LNCaP clone FGC (cell line): ENCODE measurements at regions not wholly inside any gene's neighbourhood (a gene's known extent, or its start where the extent isn't known, plus 50 kb on each side); places are given as distances from the start of the nearest gene placed in this dataset.

Experiments
- DNase-seq: peaks from one replicate; pipeline ENCODE4 v3.0.0-alpha.2; 2011; ENCODE audit warnings: low read depth
- H3K4me3 ChIP-seq: 2 replicates; pipeline ENCODE4 v1.5.1; 2011; ENCODE audit warnings: mild to moderate bottlenecking, low read depth, low read length, control low read depth
- CTCF ChIP-seq: IDR thresholded peaks from 2 replicates; pipeline ENCODE4 v1.5.1; 2012; ENCODE audit warnings: mild to moderate bottlenecking; ENCODE audit not compliant: control insufficient read depth, insufficient read depth; ENCODE audit errors: extremely low read depth

GRCh38 chr1:194209920-194210319 lies 1023.5 kb upstream of the B3GALT2 start:
- TF ChIP-seq CTCF, result no peak
- no peak overlapping the region for H3K4me3 ChIP-seq
- no peak for DNase-seq

GRCh38 chr1:194208674-194209073 lies 1022.3 kb upstream of the B3GALT2 start:
- DNase-seq, result no peak
- TF ChIP-seq CTCF, result no peak
- no peak overlapping the region for H3K4me3 ChIP-seq

GRCh38 chr1:194196562-194196961 lies 1010.1 kb upstream of the B3GALT2 start:
- no peak for TF ChIP-seq CTCF
- no peak overlapping the region for H3K4me3 ChIP-seq
- DNase-seq, result no peak

- no peak for TF ChIP-seq CTCF
- H3K4me3 ChIP-seq, result no peak overlapping the region
- no peak for DNase-seq
These were observed 1008.3 kb upstream of the B3GALT2 start for GRCh38 chr1:194194724-194195123.

- no peak overlapping the region for H3K4me3 ChIP-seq
- DNase-seq, result no peak
- no peak for TF ChIP-seq CTCF
These were observed 998.6 kb upstream of the B3GALT2 start for GRCh38 chr1:194184974-194185373.

- no peak for DNase-seq
- no peak for TF ChIP-seq CTCF
- no peak overlapping the region for H3K4me3 ChIP-seq
These were observed 998.0 kb upstream of the B3GALT2 start for GRCh38 chr1:194184425-194184824.

GRCh38 chr1:194181845-194182244 lies 995.4 kb upstream of the B3GALT2 start:
- no peak for DNase-seq
- no peak overlapping the region for H3K4me3 ChIP-seq
- TF ChIP-seq CTCF, result no peak
